WTC11 (cell line): ENCODE measurements at regions not wholly inside any gene's neighbourhood (a gene's known extent, or its start where the extent isn't known, plus 50 kb on each side); places are given as distances from the start of the nearest gene placed in this dataset.

Experiments used
- IRF2 ChIP-seq: sonication (generic); formaldehyde crosslinking; IDR thresholded peaks from 2 replicates; pipeline ENCODE4 v1.8.0; 2022; ENCODE audit warnings: low read depth, missing genetic modification reagents, borderline replicate concordance
- MLX ChIP-seq: sonication (generic); formaldehyde crosslinking; IDR thresholded peaks from 2 replicates; pipeline ENCODE4 v1.8.1; 2023; ENCODE audit warnings: mild to moderate bottlenecking, missing genetic modification reagents, moderate library complexity
- NFYB ChIP-seq: sonication (generic); formaldehyde crosslinking; conservative IDR thresholded peaks from 2 replicates; pipeline ENCODE4 v1.8.0; 2022; ENCODE audit warnings: low read depth, missing genetic modification reagents
- PRRX2 ChIP-seq: fragments of 250-450 bp; sonication (Bioruptor Pico); IDR thresholded peaks from 2 replicates; pipeline ENCODE4 v1.8.0; 2021; ENCODE audit warnings: mild to moderate bottlenecking
- SMAD3 ChIP-seq: sonication (generic); formaldehyde crosslinking; IDR thresholded peaks from 2 replicates; pipeline ENCODE4 v1.8.0; 2022; ENCODE audit warnings: missing genetic modification reagents, mild to moderate bottlenecking, borderline replicate concordance
- SP1 ChIP-seq: sonication (generic); formaldehyde crosslinking; conservative IDR thresholded peaks from 2 replicates; pipeline ENCODE4 v1.8.1; 2022; ENCODE audit warnings: missing genetic modification reagents
- TF ChIP-seq, protein P1 (sequence below): fragments of 200-600 bp; IDR thresholded peaks from 2 replicates; pipeline ENCODE4 v1.8.0; 2022; ENCODE audit warnings: antibody characterized with exemption
- TF ChIP-seq, protein P2 (sequence below): sonication (generic); formaldehyde crosslinking; IDR thresholded peaks from 2 replicates; pipeline ENCODE4 v1.8.0; 2022; ENCODE audit warnings: mild to moderate bottlenecking, missing genetic modification reagents
- TF ChIP-seq, protein P3 (sequence below): fragments of 250-450 bp; sonication (Bioruptor Pico); IDR thresholded peaks from 2 replicates; pipeline ENCODE4 v2.1.2; 2022; ENCODE audit warnings: mild to moderate bottlenecking, moderate library complexity

DNA sequence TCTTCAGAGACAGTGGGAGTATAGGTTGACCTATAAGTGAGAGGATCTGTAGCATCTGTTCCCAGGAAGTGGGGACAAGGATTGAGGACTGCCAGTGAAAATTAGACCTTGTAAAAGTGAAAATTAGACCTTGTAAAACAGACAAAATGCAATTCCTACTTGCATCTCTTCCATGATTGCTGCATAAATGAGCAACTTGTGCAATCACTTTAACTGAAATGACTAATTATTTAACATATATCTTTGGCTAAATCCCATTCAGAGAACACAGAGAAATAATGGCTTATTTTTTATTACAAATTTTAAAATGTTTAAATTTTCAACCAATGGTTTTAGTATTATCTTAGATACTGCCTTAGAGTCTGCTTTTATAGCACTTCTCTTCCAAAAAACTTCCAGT lies 67.2 kb upstream of the NABP1 start:
- TF ChIP-seq PRRX2 (CRISPR knock-in tag) (no peak), SMAD3 (CRISPR knock-in tag) (no peak), IRF2 (CRISPR knock-in tag) (no peak), MLX (CRISPR knock-in tag) (no peak), SP1 (no peak), NFYB (no peak)
- TF ChIP-seq, protein P1, sequence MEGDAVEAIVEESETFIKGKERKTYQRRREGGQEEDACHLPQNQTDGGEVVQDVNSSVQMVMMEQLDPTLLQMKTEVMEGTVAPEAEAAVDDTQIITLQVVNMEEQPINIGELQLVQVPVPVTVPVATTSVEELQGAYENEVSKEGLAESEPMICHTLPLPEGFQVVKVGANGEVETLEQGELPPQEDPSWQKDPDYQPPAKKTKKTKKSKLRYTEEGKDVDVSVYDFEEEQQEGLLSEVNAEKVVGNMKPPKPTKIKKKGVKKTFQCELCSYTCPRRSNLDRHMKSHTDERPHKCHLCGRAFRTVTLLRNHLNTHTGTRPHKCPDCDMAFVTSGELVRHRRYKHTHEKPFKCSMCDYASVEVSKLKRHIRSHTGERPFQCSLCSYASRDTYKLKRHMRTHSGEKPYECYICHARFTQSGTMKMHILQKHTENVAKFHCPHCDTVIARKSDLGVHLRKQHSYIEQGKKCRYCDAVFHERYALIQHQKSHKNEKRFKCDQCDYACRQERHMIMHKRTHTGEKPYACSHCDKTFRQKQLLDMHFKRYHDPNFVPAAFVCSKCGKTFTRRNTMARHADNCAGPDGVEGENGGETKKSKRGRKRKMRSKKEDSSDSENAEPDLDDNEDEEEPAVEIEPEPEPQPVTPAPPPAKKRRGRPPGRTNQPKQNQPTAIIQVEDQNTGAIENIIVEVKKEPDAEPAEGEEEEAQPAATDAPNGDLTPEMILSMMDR, result no peak
- TF ChIP-seq, protein P2, sequence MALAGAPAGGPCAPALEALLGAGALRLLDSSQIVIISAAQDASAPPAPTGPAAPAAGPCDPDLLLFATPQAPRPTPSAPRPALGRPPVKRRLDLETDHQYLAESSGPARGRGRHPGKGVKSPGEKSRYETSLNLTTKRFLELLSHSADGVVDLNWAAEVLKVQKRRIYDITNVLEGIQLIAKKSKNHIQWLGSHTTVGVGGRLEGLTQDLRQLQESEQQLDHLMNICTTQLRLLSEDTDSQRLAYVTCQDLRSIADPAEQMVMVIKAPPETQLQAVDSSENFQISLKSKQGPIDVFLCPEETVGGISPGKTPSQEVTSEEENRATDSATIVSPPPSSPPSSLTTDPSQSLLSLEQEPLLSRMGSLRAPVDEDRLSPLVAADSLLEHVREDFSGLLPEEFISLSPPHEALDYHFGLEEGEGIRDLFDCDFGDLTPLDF (CRISPR knock-in tag), result no peak
- TF ChIP-seq, protein P3, sequence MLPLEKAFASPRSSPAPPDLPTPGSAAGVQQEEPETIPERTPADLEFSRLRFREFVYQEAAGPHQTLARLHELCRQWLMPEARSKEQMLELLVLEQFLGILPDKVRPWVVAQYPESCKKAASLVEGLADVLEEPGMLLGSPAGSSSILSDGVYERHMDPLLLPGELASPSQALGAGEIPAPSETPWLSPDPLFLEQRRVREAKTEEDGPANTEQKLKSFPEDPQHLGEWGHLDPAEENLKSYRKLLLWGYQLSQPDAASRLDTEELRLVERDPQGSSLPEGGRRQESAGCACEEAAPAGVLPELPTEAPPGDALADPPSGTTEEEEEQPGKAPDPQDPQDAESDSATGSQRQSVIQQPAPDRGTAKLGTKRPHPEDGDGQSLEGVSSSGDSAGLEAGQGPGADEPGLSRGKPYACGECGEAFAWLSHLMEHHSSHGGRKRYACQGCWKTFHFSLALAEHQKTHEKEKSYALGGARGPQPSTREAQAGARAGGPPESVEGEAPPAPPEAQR (CRISPR knock-in tag), result no peak
